HG02610 (cell line): ENCODE measurements at regions not wholly inside any gene's neighbourhood (a gene's known extent, or its start where the extent isn't known, plus 50 kb on each side); places are given as distances from the start of the nearest gene placed in this dataset.

Experiments
- ATAC-seq: cut with Tn5 transposase; IDR thresholded peaks from one replicate; pipeline ENCODE4 v1.9.1; 2021; ENCODE audit warnings: mild to moderate bottlenecking, moderate library complexity; ENCODE audit not compliant: unreplicated experiment

DNA sequence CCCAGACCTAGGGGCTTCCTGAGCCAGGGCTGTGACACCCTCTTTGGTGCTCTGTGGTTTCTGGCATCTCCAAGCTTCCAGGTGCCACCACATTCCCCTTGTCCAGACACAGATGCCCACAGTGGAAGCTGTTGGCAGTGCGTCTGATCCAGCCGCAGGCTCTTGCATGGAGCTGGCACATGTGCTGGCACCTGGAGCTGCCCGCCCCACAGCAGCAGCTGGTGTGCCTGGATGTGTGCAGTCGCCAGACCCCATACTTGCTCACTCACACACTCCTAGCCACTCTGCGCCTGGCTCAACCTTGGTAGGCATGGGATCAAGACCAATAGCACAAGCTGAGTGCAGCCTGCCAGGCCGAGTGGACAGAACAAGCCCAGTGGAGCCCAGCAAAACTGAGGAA, 106.5 kb downstream of the LYZL1 start:
- no peak for ATAC-seq

DNA sequence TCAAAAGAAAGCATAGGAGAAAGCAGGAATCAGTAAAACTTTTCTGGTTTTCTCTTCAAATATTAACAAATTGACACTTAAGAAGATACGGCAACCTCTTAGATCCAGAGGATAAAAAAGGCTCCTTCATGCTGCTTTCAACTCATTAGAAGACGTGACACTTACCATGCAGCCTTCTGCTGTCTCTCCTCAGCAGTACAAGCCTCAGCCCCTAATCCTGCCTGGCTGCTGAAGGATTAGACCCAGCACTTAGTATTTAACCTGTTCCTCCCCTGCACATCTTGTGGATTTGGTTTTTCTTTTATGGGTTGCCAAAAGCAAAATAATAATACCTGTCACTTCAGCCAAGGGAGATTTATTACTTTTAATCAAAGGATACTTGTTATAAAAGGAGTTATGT, 108.4 kb downstream of the LYZL1 start:
- ATAC-seq = no peak

DNA sequence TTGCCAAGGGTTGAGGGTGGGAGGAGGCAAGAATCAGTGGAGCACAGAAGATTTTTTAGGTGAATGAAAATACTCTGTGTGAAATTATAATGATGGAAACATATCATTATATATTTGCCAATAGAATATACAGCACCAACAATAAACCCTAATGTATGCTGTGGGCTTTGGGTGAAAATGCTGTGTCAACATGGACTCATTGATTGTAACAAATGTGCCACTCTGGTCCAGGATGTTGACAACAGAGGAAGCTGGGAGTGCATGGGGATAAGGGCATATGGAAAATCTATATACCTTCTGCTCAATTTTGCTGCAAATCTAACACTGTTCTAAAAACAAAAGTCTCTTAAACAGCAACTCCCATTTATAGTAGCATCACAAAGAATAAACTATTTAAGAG, 114.3 kb downstream of the LYZL1 start:
- no peak for ATAC-seq

DNA sequence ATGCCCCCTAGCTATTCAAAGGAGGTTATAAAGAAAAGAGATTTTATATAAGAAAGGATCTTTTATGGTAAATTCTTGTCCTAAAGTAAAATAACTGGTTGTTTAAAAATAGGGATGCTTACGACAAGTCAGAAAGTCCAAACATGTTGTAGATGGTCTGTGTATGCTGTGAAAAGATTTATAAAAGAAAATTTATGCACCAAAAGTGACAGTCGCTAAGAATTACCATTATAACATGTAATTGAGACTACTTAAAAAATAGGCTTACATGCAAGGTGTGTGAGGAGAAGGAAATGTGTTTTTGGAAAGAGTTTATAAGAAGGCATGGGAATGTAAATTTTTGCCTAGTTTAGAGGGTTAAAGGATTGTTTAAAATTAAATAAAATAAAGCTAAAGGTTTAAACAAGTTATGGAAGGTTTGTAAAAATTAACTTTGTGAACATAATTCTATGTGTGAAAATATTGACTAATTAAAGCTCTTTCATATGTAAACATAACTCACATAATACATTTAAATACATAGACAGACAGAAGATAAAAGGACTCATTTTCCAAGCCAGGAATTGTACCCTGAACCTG, 118.5 kb downstream of the LYZL1 start:
- no peak for ATAC-seq
